SW 1271 (cell line): ENCODE measurements at regions not wholly inside any gene's neighbourhood (a gene's known extent, or its start where the extent isn't known, plus 50 kb on each side); places are given as distances from the start of the nearest gene placed in this dataset.

Source experiments
- DNase-seq, 2 experiments: peaks; one replicate each; lab custom pipeline; 2025; lab: John Stamatoyannopoulos, UW

DNA sequence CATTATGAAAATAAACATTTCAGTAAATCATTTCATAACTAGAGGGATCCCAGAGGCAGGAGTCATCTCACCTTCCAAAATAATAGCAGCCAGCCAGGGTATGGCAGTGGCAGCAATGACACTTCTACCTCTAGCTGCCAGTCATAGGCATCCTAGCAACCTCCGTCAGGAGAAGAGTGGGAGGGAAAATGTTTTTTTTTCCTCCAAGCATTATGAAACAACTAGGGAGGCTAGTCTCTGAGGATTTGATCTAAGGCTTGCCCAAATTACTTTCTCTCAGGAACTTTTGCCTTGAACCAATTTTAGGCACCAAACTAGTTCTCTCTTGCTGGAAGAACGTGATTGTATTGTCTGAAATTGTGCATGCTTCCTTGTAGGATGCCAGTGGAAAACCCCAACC, 208.7 kb upstream of the PREP start:
- DNase-seq: no peak

DNA sequence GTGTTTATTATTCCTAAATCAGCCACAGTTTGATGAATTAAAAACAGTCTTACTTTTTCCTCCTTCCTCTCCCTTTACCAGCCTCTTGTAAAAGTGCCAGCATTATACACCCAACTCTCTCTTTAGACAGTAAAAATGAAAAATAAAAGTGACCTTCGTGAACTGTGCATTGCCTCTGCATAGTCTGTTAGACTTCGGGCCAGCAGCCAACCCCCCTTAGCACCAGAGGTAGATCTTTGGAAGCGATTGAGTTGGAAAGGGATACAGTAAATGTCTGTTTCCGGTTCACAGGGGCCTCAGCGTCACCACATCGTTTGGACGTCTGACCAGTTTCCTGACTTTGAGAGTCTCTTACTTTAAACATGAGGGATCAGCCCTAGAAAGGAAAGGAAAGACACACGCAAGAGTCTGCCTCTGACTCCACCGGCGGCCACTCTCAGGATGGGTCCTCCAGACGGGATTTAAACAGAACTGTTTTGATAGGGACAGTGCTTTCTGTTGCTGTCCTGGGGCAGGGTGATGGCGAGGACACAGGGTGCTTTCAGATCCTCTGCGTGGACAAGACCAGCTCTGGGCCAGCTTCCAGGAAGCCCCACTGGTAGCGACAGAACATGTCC, 206.6 kb upstream of the PREP start:
- no peak for DNase-seq

DNA sequence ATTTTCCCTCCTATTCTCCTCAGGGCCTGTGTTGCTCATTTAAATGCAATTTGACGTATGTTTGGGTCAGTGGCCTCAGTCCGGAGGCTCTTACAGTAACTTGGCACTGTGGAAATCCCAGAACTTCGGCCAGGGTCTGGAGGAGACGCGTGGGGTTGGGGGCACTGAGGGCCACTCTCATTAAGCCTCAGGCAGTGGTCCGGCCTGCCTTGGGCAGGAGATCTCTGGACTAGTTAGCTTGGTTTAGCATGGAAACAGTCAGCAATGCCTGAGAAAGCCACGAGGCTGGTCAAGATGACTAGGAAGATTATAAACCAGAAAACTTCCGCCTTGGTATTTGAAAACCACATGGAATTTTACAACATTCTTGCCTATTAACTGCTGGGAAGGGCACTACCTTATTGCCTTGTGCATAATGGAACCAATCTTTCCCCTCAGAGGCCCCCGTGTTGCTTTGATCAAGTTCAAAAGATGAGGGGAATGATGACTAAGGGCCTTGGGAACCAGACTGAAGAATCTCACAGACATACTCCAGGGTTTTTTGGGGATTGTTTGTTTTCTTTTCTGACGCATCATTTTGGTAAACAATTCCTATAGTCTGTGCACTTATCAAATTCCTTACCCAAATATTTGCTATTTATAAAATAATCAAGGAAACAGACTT, 206.0 kb upstream of the PREP start:
- peak in 1 of 2 experiments; percentile 17 for DNase-seq

DNA sequence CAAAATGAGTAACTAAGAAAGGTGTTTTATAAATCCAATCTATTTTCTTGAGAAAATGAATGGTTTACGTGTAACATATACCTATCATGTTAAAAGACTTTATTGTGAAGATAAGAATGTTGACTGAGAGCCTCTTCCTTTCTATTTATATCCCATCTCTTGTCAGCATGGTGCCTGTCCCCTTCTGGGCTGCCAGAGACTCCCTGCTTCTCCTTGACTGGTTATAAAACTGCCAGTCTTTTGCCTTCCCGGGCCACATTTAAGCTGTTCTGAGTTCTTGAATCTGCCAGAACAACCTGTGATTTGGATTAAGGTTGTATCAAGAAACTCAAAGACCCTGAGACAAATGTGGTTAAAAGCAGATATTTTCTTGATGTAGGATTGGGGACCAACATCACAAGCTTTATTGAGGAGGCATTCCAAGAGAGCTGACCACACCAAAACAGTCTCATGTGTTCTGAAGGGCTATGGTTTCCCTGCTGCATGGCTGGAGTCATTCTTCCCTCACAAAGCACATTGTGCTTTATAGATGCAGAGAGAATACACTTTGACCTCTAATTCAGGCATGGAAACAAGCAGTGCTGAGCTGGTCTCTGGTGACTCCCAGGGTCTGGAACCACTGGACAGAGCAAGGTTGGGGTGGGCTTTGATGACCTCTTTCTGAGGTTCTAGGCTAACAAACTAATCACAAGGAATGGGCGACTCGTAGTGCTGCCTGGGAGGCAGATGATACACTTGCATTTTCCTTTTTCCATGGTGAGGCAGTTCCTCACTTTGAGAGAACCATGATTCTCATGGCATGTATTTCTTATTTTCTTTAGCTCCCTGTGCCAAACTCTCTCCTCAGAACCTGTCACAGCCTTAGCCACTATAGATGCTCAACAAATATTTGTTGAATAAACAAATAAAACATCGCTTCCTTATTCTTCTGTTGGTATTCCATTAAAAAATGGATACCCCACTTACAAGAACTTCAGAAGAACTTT, 205.0 kb upstream of the PREP start:
- no peak for DNase-seq

DNA sequence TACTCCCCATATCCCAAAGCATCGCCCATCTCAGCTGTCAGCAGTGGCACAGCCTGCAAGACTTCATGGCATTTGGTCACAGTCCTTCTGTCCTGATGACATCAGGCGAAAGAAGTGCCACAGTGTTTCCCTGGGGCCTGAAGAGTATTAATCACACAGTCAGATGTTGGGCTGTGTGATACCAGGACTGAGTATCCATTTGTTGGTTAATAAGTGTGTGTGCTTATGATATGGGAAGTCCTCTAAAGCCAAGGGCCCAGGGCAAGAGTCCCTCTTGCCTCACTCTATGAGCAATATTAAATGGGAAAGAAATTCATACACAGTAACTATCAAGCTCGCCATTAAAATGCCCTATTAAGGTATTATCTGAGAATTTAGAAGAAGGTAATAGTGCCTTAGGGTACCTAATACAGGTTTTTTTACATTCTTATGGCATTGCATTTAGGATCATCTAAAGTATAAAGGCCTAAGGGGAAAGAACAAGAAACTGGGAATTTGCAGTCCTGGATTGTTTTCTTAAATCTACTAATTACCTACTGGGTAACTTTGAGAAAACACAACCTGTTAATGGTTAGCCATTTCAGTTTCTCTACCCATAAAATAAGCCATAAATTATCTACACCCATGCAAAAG, 204.1 kb upstream of the PREP start:
- DNase-seq: no peak

DNA sequence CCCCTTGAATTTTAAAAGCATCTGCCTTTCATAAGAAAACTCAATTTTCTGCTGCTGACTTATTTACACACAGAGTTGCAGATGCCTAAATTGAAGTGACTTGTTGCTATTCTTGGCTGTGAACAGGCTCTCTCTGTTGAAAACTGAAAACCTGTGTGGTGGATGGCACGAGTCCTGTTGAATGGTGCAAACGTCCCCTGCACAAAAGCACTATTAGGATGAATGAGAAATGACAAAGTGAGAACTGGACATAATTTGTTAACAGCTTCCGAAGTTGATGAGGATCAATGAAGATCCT, 201.7 kb upstream of the PREP start:
- DNase-seq: no peak

DNA sequence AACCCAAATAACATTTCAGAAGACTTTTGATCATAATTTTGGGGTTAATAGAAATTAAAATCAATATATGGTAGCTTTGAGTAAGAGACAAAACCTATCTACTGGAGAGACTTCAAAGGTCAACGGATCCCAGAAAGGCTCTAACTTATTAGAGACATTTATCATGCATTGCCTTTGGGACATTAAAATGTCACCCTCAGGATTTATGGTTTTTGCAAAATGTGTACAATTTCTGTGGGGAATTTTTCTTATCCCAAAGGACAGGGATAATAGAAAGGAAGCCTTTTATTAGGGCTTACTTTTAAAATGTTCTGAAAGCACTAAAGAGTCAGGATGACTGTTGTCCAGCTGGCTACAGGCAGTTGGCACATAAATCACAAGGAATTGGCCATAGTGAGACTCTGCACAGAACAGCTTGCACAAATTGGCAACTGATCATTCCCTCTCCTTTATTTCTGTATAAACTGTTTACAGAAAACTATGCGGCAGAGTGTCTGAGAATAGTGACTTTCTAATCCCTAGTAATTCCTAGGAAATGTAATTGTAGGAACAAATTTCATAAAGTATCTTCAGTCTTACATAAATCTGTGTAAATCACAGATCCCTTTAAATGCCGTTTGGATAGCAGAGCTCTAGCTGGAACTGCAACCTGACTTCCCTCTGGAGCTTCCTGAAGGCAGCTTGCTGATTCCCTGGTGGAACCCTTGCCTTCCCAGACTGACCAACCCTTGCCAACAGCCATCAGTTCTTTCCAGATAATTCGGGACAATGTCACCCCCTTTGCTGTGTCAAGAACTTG, 201.1 kb upstream of the PREP start:
- no peak for DNase-seq

DNA sequence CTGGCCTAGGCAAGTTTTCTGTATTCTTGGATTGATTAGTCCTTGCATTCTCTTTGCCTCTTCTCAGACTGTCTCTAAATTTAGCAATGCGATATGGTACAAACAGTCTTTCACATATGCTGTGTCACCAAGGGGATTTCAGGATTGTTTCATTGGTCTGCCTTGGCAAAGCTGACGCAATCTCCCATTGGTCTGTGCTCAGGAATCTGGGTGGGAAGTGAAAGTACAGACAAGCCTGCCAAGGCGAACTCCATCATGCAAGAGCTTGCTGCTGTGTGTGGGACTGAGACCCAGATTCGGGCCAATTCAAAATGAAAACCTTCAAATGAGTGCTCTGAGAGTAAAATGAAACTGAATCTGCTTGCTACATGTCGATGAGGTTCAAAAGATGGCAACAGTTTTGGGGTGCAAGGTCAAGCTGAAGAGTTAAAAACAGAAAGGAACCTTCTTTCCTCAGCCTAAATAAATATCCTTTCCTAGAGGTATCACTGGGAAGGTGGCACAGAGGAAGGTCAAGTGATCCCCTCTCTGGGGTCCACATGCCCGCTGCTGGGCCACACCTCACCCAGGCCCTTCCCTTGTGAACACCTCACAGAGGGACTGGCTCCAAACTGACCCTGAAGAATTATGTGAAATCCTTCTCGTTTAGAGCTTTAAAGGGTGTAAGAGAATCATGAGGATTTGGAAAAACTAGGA, 198.8 kb upstream of the PREP start:
- no peak for DNase-seq

DNA sequence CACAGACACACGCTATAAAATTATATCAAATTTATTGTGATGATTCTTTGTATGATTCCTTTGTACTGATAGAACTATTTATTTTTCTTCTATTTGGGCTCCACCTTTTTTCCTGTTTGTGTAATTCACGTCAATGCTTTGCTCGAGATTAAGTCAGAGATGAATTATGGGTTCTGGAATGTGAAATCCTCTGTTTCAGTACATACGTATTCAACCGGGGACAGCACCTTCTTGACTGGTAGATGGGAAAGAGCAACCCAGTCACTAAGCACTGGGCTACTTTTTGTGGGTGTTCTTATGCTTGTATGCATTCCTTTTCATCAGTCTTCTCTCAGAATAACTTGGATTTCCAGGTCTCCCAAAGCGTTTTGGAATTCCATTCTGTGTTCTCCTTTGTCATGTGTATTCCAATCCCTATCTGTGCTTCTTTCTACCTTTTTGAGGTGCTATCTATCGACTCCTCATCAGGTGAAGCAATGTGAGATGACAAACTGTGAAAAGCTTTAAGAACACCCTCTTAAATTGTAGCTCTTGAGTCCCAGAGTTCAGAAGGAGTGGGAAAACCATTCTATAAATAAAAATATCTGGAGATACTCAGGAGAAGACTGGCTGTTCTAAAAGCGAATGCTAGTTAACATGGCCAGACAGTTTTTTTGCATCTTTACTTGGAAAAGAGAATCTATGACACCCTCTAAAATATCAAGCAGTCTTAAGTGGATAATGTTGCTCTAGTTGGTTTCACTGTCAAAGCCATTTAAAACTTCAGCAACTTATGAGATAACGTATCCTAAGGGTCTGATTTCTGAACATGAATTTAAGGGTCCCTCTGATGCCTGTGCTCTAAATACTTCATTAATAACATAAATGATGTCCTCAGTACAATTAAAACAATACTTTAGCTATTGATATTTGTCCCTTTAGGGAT, 197.7 kb upstream of the PREP start:
- no peak for DNase-seq

DNA sequence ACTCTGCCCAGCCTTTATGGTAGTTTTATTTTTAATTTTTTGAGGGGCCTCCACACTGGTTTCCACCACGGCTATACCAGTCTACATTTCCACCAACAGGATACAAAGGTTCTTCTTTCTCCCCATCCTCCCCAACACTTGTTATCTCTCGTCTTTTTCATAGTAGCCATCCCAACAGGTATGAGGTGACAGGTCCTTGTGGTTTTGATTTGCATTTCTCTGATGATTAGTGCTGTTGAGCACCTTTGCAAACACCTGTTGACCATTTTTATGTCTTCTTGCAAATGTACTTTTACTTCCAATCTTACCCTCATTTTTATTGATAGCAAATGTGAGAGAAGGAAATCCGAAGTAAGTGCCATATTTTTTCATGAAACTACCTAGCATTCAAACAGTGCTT, 195.4 kb upstream of the PREP start:
- DNase-seq: no peak

DNA sequence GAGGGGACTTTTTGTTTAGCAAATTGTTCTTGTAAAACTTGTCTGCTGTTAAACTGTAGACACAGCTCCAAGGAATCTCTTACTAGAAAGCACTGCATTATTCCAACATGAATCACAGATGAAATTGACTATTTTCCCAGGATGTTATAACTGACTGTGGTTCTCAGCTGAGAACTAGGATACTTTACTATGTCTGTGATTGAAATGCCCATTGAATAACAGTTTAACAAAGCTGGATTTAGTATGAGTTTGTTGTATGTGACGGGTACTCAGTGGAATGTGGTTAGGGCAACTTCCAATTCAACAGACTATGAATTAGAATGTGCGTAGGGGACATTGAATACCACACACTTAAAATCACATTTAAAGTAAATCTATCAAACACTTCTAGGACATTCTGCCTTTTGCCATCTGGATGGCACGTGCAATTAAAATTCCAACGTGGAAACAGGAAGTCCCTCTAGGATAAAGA, 193.4 kb upstream of the PREP start:
- peak; percentile 61 to 93 for DNase-seq

DNA sequence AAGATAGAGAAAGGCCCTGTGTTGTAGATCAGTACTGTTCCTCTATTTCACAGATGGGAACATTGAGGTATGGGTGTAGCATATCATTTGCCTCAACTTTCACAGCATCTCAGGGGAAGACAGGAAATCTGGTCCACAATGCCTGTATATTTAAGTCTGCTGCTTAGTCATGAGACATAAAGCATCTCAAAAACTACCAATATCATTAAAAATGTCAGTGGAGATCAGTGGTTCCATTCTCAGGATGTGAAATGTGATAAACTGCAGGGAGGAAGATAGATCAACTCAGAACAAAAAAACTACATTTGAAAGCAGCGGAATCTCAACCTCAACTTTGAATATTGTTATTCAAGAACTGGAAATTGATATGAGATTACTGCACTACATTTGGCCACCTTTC, 192.9 kb upstream of the PREP start:
- no peak for DNase-seq

DNA sequence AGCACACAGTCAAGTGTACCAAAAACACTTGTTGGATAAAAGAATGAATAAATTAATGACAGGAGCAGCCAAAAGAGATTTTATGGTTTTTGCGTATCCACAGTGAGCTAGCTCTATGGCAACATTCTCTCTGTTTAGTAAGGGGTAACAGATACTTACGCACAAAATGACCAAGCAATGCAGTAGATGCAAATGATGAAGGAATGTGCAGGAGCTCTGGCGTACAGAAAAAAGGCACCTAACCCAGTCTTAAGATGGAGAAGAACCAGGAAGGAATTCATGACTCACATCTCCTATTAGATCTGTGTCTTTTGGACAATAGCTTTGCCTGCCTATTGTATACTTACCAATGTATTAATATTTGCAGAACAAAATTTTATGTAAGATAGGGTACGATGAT, 191.9 kb upstream of the PREP start:
- no peak for DNase-seq

DNA sequence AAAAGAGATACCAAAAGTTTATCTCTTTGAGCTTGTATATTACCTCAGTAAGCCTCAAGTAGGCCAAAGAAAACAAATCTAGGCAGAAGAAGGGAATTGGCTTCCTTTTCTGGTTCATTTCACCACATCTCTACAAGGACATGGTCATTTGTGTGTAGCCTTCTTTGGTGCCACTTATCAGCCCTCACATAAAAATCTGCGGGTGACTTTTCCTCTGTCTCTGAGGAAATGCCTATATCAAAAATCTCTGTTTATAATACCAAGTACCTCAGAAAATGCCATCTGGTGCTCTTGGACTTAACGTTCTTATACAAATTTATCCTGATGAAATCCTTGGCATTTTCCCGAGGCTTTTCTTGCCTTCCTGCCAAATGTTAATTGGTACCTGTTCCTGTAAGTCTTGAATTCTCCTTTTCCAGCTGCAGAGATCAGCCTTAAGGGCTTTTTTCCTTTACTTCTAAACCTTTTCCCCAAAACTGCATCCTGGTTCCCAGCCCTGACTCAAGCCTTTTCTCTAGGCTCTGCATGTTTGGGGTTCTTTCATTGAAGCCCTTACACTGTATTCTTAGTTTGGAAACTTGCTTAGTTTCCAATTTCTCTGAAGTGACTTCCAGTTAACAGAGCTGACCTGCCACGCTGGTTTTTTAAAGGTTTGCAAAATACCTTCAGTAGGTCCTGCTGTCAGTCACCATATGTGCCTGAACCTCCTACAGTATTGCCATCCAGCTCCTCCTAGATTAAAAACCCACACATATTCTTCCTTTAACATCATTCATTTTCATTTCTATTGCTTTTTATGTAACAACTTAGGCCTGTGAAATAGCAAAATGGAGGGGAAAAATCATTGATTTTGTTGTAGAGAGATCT, 191.2 kb upstream of the PREP start:
- no peak for DNase-seq

DNA sequence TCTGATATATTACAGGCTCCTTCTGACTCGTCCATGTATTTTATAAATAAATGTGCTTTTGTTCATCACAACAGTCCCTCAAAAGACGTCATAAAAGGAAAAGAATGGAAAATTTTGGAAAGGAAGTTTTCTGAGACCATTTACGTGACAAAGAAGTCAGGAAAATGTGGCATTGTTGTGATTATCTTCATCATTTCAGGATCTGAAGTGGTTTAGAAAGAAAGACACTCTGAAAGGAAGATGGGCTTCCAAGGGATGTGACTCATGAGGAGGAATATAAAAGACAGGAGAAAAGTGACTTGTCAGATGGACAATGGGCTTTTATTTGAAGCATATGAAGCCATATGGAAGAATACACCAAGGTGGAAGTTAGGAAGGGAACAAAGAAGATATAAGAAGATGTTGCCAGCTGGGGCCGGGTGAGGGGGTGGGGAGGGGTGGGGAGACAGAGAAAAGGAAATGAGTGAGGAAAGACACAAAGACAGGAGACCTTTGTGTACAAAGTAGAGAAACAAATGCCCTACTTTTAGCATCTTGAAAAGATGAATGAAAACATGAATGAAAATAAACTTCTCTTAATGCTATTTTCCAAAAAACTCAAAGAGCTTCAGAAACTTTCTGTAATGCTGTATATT, 190.3 kb upstream of the PREP start:
- DNase-seq: peak in 1 of 2 experiments; percentile 18

DNA sequence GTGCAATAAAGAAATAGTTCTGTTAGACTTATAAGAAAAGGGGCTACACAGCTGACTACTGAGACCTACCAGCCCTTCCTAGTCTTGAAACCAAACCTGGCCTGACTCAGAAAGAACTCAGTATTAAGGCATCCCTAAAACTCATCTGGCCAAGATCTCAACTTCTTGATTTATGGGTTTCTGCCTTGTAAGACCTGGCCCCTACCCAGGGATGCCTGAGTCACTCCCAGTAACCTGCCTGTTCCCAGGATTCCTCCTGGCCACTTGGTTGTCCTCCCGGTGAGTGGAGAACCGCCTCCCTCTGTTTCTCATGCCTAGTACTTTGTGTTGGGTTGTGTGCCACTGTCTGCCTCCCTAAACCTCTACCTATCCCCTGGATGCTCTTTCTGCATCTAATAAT, 189.4 kb upstream of the PREP start:
- peak in 1 of 2 experiments; percentile 33 for DNase-seq

DNA sequence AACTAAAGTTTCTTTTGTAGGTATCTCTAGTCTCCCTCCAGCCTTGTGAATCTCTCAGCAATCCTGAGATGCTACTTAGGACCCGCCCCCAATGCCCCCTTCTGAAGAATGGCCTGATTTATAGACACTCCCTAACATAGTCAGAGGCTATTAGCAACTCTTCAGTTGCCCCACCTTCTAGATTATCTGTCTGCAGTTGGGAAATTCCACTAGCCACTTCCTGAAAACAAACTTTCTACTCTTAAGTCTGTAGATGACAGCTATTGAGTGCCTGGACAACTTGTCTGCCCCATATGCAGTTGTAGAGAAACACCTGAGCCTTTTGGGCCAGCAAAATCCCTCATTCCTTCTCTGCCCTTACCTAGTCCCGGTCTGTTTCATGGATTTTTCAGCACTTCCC, 188.2 kb upstream of the PREP start:
- peak in 1 of 2 experiments; percentile 44 for DNase-seq

DNA sequence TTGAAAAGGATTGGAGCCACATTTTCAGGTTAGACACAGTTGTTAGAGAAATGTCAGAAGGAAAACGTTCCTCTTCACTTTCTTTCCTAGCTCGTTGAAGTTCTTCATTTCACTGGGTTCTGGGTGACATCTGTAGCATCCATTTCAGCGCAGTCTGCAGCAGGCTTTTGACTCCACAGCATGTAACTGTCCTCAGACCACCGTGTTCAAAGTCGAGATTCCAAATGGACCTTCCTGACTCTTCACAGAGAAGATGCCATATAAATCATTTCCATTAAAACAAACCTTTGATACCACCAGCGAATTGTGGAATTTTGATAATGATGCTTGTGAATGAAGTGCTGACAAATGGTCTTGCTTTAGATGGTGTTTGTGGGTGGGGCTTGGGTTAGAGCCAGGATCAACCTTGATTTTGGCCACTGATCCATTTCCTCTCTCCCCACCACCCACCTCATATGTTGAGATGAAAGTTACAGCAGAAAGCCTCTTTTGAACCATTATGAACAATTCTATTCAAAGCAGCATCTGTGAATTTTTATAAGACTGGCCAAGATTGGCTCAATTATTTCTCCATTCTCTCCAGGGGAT, 185.3 kb upstream of the PREP start:
- DNase-seq: no peak
